ENCODE measurements at regions not wholly inside any gene's neighbourhood (a gene's known extent, or its start where the extent isn't known, plus 50 kb on each side); places are given as distances from the start of the nearest gene placed in this dataset.

GRCh38 chr18:22493940-22494339 lies 76.2 kb upstream of the CTAGE1 start:
- TF ChIP-seq POLR2A (IDR thresholded peaks at IDR 0.05; ENCODE audit: low read length) (no peak), GATA1 (IDR thresholded peaks at IDR 0.05; ENCODE audit: low read depth, low read length) (no peak)

Data from erythroblast (primary cell).